ENCODE measurements at regions not wholly inside any gene's neighbourhood (a gene's known extent, or its start where the extent isn't known, plus 50 kb on each side); places are given as distances from the start of the nearest gene placed in this dataset.

DNA sequence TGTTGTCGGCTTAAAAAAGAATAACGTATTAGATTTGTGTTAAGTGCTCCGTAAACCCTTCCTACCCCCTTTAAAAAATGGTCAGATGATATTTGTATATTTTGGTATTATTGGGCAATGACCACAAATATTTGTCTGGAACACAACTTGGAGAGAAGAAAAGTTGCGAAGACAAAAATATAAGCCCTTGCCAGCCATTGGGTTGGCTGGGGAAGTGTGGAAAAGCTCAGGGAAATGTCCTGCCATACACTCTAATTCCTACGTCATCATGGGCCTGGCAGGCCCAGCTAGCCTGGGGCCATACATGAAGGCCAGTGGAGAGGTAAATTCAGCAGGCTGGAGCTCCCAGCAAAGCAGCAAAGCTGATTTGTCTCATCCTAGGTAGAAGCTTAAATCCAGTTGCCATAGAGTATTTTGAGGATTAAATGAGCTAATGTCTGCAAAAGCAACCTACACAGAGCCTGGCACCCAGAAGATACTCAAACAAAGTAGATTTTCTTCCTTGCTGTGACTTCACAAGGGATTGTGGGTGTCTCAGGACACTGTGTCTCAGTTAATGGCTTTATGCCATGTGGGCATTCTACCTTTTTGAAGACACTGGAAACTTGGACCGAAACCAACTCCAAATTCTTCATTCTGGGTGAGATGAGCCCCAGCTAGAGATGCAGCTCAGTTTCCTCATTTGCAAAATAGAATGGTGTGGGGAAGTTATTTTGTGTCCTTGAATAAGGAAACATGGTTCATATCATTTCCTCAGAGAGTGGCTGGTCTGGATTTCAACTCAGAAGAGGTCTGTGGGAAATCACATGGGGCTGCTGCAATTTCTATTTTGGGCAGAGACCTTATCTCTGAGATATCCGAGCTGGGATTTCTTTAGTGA is 87.9 kb upstream of the MAP4K3 start (continued):
- TF ChIP-seq, protein P1, sequence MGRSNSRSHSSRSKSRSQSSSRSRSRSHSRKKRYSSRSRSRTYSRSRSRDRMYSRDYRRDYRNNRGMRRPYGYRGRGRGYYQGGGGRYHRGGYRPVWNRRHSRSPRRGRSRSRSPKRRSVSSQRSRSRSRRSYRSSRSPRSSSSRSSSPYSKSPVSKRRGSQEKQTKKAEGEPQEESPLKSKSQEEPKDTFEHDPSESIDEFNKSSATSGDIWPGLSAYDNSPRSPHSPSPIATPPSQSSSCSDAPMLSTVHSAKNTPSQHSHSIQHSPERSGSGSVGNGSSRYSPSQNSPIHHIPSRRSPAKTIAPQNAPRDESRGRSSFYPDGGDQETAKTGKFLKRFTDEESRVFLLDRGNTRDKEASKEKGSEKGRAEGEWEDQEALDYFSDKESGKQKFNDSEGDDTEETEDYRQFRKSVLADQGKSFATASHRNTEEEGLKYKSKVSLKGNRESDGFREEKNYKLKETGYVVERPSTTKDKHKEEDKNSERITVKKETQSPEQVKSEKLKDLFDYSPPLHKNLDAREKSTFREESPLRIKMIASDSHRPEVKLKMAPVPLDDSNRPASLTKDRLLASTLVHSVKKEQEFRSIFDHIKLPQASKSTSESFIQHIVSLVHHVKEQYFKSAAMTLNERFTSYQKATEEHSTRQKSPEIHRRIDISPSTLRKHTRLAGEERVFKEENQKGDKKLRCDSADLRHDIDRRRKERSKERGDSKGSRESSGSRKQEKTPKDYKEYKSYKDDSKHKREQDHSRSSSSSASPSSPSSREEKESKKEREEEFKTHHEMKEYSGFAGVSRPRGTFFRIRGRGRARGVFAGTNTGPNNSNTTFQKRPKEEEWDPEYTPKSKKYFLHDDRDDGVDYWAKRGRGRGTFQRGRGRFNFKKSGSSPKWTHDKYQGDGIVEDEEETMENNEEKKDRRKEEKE (IDR thresholded peaks at IDR 0.05): no peak
- TF ChIP-seq, protein P2, sequence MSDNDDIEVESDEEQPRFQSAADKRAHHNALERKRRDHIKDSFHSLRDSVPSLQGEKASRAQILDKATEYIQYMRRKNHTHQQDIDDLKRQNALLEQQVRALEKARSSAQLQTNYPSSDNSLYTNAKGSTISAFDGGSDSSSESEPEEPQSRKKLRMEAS (IDR thresholded peaks at IDR 0.05; ENCODE audit: low read depth, low read length): no peak

DNA sequence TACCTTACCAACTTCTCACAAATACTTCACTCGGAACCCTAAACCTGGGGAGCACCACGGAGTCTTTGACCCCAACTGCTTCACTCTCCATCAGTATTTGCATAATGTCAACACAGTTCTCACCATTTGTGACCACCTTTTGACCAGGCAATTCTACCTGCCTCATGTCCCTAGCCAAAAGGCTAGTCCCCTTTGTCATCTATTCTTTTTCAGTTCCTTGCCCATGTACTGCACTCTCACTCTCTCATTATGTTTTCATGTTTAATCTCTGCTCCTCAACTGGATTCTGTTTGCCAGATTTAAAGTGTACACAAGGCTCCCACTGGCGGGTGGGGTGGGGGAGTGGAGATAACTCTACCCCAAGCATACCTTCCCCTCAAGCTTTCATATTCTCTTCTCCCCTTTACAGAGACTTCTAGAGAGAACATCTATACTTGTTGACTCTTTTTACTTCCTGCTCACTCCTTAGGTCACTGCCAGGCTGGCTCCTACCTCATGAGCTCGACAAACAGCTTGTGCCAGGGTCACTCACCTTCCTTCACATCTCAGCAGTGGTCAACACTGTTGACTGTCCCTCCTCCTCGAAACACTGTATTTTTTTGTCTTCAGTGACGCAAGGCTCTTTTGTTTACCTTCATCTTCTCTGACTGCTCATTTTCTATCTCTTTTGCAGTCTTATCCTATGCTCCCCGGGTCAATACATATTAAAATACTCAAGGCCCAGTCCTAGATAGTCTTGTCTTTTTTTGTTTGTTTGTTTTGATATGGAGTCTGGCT is 88.7 kb upstream of the MAP4K3 start:
- intact Hi-C loops (cut with micrococcal nuclease; ENCODE audit: unreplicated experiment): no loop called here
- POLR2A ChIA-PET: no interaction called here
- SMC1A ChIA-PET (ENCODE audit: uncharacterized antibody, unreplicated experiment): interaction anchor here (1.5 kb wide), 1 partner anchor 15 kb away, joined by 4 read pairs; no protein-coding TSS in a partner anchor

More for the DNA sequence above, 88.7 kb upstream of the MAP4K3 start:
- Histone ChIP-seq H2AFZ (ENCODE audit: control insufficient read depth, low read depth, low read length) (no peak overlapping the region), H3K79me2 (ENCODE audit: control insufficient read depth, insufficient read depth, low read length) (no peaks in the 10 kb centered on the region), H3K4me1 (ENCODE audit: control insufficient read depth, insufficient read depth, low read length) (peaks cover 15% of the 10 kb centered on the region), H4K20me1 (ENCODE audit: control insufficient read depth, insufficient read depth) (no peaks in the 10 kb centered on the region), H3K36me3 (ENCODE audit: control insufficient read depth in 2 of 2, insufficient read depth in 2 of 2, low read length in 1 of 2) (no peaks in the 10 kb centered on the region), H3K9me3 (replicated peaks; ENCODE audit: control insufficient read depth, insufficient read depth, low read length) (no peaks in the 10 kb centered on the region; the same call in 2 of the 3 replicates), H3K4me2 (ENCODE audit: control insufficient read depth, insufficient read depth) (no peak overlapping the region), H3K9ac (ENCODE audit: control insufficient read depth, insufficient read depth, low read length) (no peak overlapping the region), H3K27ac (ENCODE audit: control insufficient read depth, insufficient read depth) (no peak overlapping the region), H3K27me3 (replicated peaks in 1 of 2; ENCODE audit: control insufficient read depth in 2 of 2, insufficient read depth in 2 of 2, low read length in 1 of 2) (no peaks in the 10 kb centered on the region), H3K4me3 (no peak overlapping the region)
- in situ Hi-C loops (cut with MboI): no loop called here
- WGBS (ENCODE audit: insufficient coverage, insufficient replicate concordance, low lambda C conversion rate, missing lambda C conversion rate): 62% methylated on average over 7 of the region's 7 CpGs
- peak; percentile 43; the same call in 1 of the 3 replicates for TF ChIP-seq POU2F2 (IDR thresholded peaks at IDR 0.05; ENCODE audit: borderline replicate concordance, low read depth, low read length)
- TF ChIP-seq, protein P3, sequence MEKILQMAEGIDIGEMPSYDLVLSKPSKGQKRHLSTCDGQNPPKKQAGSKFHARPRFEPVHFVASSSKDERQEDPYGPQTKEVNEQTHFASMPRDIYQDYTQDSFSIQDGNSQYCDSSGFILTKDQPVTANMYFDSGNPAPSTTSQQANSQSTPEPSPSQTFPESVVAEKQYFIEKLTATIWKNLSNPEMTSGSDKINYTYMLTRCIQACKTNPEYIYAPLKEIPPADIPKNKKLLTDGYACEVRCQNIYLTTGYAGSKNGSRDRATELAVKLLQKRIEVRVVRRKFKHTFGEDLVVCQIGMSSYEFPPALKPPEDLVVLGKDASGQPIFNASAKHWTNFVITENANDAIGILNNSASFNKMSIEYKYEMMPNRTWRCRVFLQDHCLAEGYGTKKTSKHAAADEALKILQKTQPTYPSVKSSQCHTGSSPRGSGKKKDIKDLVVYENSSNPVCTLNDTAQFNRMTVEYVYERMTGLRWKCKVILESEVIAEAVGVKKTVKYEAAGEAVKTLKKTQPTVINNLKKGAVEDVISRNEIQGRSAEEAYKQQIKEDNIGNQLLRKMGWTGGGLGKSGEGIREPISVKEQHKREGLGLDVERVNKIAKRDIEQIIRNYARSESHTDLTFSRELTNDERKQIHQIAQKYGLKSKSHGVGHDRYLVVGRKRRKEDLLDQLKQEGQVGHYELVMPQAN (conservative IDR thresholded peaks at IDR 0.05): no peak
- RAD21 ChIA-PET (ENCODE audit: unreplicated experiment): no interaction called here
- CTCF ChIA-PET: no interaction called here
- BruUV-seq (replicated peaks): no TSS peak
- DNase-seq (ENCODE audit: low read depth, low spot score) (no peak), ATAC-seq (no peak), FAIRE-seq (no peak)
